ENCODE measurements at regions not wholly inside any gene's neighbourhood (a gene's known extent, or its start where the extent isn't known, plus 50 kb on each side); places are given as distances from the start of the nearest gene placed in this dataset.

- TF ChIP-seq, protein P1, sequence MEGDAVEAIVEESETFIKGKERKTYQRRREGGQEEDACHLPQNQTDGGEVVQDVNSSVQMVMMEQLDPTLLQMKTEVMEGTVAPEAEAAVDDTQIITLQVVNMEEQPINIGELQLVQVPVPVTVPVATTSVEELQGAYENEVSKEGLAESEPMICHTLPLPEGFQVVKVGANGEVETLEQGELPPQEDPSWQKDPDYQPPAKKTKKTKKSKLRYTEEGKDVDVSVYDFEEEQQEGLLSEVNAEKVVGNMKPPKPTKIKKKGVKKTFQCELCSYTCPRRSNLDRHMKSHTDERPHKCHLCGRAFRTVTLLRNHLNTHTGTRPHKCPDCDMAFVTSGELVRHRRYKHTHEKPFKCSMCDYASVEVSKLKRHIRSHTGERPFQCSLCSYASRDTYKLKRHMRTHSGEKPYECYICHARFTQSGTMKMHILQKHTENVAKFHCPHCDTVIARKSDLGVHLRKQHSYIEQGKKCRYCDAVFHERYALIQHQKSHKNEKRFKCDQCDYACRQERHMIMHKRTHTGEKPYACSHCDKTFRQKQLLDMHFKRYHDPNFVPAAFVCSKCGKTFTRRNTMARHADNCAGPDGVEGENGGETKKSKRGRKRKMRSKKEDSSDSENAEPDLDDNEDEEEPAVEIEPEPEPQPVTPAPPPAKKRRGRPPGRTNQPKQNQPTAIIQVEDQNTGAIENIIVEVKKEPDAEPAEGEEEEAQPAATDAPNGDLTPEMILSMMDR (IDR thresholded peaks at IDR 0.05): no peak
- Histone ChIP-seq H3K4me3 (no peak overlapping the region), H3K27ac (no peak overlapping the region)
- no peak for DNase-seq (ENCODE audit: low spot score)
Observed at GRCh38 chr5:99068944-99069650, 140.3 kb upstream of the CHD1 start.

DNA sequence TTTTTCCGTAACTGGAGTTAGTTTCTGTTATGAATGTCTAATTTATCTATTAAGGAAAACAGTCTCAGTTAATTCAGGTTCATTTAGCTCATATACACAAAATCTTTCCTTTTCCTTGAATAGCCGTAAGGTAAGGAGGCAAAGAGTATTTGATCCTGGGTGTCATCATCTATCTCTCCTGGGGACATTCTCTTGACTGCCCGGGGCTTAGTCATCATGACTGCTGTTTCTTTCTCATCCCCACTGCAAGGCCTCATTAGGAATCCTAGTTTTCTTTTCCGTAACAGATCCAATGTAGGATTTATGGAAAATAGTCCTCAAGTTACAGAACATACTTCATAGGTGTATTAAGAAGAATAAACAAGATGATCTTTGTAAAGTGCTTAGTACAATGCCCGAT, 134.9 kb upstream of the CHD1 start:
- no peak overlapping the region for H3K4me3 ChIP-seq
- TF ChIP-seq, protein P1 (IDR thresholded peaks at IDR 0.05): no peak
- H3K27ac ChIP-seq: no peak overlapping the region
- no peak for DNase-seq (ENCODE audit: low spot score)

DNA sequence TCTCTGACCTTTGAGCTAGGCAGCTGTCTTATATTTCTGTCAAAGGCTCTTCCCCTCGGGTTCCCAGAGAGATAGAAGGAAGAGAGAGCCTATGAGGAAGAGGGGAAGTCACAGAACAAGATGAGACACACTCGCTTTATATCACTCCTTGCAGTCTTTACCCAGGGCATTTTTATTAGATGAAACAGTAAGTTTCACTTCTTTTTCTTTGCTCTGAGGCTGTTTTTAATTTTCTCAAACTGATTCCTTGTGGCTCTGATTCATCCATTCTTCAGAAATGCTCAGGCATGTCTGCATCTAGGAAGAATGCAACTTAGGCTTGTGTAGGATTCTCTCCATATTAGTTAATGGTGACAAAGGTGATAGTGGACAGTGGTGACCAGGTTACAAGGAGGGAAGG, 132.9 kb upstream of the CHD1 start:
- DNase-seq (ENCODE audit: low spot score): no peak
- TF ChIP-seq, protein P1 (IDR thresholded peaks at IDR 0.05): no peak
- Histone ChIP-seq H3K4me3 (no peak overlapping the region), H3K27ac (no peak overlapping the region)

- Histone ChIP-seq H3K27ac (no peak overlapping the region), H3K4me3 (no peak overlapping the region)
- TF ChIP-seq, protein P1 (IDR thresholded peaks at IDR 0.05): no peak
- no peak for DNase-seq (ENCODE audit: low spot score)
Observed at GRCh38 chr5:99061299-99061698, 132.5 kb upstream of the CHD1 start.

GRCh38 chr5:99060306-99061261, 131.8 kb upstream of the CHD1 start:
- no peak overlapping the region for H3K27ac ChIP-seq
- no peak for DNase-seq (ENCODE audit: low spot score)
- TF ChIP-seq, protein P1 (IDR thresholded peaks at IDR 0.05): peak; percentile 70
- H3K4me3 ChIP-seq: no peak overlapping the region

DNA sequence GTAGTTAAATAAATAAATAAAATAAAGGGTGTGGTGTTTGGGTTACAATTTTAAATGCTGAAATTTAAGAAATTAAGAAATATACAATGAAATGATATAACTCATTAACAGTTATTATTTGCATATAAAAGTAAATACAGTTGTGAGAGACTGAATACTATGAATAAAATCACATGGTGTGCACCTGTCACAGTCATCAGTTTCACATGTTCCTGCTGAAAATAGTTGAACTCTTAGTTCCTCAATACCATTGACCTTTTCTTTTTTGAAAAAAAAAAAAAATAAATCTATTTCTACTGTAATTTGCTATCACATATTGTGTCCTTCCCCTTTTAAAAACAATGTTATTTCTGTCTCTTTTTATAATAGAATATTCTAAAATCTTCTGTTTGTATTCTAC, 130.9 kb upstream of the CHD1 start:
- no peak for DNase-seq (ENCODE audit: low spot score)
- Histone ChIP-seq H3K27ac (no peak overlapping the region), H3K4me3 (no peak overlapping the region)
- TF ChIP-seq, protein P1 (IDR thresholded peaks at IDR 0.05): no peak
